ENCODE measurements at regions not wholly inside any gene's neighbourhood (a gene's known extent, or its start where the extent isn't known, plus 50 kb on each side); places are given as distances from the start of the nearest gene placed in this dataset.
"Not testable (repeated sequence)": the region's sequence is repeated elsewhere in the genome, so short reads cannot be mapped to it uniquely, and the experiment has no call there.

DNA sequence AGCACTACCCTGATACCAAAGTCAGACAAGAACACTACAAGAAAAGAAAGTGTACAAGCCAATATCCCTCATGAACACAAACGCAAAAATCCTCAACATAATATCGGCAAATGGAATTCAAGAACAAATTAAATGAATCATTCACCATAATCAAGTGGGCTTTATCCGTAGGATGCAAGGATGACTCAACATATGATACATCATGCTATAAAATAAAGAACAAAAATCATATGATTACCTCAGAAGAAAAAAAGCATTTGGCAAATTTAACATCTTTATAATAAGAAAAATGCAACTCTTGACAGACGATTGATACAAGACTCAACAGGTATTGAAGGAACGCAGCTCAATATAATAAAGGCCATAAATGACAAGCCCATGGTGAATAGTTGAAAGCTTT is 843.9 kb downstream of the FRK start:
- no peak for DNase-seq

DNA sequence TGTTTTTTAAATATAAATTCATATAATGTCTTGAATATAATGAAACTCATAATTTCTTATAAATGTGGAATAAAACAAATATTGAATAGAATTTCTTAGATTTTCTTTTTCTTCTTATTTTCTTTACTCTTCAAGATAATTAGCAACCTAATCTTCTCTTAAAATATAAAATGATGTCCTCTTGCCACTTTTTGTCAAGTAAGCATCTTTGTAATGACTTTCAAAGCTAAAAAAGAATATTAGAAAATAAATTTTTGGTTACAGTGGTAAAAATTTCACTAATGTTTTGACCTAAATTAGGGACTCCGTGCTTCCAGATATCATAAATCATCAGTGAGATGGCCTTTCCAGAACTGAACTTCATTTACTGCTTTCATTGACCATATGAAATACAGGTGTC is 846.4 kb downstream of the FRK start:
- no peak for DNase-seq

DNA sequence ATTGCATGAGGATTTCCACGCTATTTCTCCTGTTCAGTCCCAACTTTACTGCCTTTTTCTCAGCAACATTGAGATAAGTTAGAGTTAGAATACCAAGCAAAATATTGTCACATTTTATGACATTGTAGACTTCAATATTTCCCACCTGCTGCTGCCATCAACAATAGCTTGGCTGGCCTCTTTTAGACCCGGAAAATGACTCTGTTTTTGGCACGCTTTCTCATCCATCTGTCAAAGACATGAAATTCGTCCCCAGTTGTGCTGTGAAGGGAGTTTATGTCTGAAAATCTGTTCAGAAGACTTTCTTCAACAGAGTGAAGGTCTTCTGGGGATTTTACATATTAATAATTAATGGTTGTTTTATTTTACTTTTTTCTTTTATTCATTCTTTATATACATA is 857.3 kb downstream of the FRK start:
- DNase-seq = no peak

DNA sequence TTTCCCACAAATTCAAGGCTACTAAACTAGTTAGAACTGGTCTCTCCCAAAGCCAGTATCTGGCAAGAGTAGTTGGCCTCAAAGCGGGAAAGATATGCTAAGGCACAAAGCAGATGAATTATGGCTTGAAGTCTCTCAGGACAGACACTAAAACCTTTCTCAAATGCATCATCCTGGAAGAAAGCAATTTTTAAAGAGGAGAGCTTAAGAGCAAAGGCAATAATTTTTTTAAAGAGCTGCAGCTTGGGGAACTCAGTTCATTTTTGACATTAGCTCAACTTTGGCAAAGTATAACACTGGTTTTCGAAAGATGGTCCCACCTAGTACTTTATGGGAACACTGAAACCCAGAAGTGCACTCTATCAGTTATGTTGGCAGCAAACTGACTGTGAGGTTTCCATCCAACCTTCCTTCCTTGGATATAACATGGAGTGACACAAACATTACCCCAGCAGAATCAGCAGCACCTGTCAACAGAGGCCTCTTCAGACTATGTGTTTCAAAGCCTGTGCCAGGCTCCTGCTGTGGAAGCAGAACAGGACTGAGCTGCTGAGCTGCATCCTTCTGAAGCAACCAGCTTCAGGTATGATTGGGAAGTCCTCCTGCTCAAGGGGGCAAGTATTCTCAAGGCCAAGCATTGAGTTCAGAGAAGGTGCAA is 852.3 kb upstream of the HS3ST5 start:
- no peak for DNase-seq

- DNase-seq = no peak
Measured at GRCh38 chr6:115191989-115192388, 849.2 kb upstream of the HS3ST5 start.

DNA sequence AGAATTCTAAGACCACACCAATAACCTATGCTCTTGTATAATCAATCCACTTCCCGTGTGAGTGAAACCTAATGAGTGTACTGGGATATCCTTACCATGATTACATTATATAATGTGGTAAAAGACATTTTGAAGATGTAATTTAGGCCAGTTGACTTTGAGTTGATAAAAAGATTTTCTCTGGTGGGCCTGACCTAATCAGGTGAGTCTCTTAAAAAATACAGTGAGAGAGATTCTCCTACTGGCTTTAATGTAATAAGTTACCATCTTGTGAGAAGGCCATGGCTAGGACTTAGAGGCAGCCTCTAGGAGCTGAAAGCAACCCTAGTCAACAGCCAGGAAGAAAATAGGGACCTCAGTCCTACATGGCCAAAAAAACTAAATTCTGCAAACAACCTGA is 847.7 kb upstream of the HS3ST5 start:
- no peak for DNase-seq

DNA sequence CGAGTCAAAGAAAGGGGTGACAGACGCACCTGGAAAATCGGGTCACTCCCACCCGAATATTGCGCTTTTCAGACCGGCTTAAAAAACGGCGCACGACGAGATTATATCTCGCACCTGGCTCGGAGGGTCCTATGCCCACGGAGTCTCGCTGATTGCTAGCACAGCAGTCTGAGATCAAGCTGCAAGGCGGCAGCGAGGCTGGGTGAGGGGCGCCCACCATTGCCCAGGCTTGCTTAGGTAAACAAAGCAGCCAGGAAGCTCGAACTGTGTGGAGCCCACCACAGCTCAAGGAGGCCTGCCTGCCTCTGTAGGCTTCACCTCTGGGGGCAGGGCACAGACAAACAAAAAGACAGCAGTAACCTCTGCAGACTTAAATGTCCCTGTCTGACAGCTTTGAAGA is 832.6 kb upstream of the HS3ST5 start:
- not testable (repeated sequence) for DNase-seq

- DNase-seq = not testable (repeated sequence)
Measured at GRCh38 chr6:115165912-115166311, 823.1 kb upstream of the HS3ST5 start.

DNA sequence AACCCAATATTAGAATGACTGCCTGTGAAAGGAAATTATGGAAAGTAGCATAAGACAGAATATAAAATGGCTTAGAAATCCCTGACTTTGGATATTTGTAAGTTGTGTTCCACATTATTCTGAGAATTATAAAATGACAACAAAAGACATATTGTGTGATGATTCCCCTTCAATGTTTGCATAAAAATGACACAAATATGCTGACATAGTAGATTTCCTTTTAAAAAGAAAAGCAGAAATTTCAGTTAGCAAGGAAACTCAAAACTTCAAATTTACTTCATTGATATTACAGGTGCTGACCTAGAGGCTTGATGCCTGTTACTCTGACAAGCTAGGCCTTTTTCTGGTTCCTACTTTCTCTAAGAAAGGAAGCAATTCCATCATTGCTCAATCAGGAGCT is 816.9 kb upstream of the HS3ST5 start:
- DNase-seq = no peak

- no peak for DNase-seq
Measured at GRCh38 chr6:115137910-115138309, 795.1 kb upstream of the HS3ST5 start.

GRCh38 chr6:115133790-115134189 is 791.0 kb upstream of the HS3ST5 start:
- no peak for DNase-seq

DNA sequence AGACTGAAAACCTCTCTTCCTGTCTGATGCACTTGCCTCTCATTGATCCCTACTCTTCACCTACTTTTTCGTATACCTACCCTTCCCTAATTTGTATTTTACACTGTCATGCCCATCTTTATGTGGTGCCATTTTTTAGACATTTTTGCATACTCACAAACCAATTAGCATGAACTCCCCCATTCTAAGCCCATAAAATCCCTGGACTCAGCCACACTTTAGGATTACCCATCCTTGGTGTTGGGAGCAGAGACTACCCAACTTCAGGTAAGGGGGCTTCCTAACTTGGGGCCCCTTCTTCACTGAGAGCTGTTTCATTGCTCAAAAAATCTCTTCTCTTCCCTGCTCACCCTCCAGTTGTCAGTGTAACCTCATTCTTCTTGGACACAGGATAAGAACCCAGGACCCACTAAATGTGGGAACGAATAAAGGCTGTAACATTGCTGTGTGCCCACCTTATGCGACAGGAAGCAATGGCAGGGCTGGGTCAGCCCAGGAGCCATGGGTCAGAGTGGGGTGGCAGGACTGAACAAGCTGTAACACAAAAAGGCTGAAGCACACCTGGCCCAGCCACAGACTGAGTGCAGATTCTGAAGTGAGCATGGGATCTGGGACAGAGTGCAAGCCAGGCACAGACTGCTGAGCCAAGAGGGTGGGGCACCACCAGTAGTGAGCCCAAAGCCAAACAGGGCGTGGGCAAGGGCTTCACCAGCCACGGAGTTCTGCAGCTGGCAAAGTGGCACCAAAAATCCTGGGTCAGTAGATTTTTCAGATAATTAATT is 789.1 kb upstream of the HS3ST5 start:
- no peak for DNase-seq

- not testable (repeated sequence) for DNase-seq
Measured at GRCh38 chr6:115121513-115121912, 778.7 kb upstream of the HS3ST5 start.

- no peak for DNase-seq
Measured at GRCh38 chr6:115120391-115120790, 777.6 kb upstream of the HS3ST5 start.

DNA sequence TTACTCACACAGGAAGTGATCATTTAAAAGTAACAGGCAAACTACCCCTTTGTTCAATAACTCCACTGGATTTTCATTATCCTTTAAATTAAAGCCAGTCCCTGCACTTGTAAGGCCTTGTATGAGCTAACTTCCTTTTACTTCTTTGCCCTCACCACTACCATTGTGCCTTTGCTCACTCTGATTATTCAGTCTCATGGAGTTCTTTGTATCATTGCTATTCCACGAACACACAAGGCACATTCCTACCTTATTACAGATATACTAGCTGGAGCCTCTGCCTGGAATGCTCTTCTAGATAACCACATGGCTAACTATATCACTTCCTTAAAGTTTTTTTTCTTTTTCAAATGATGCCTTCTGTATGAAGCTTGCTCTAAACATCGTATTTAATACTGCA is 748.6 kb upstream of the HS3ST5 start:
- DNase-seq = no peak

GRCh38 chr6:115078555-115078954 is 735.7 kb upstream of the HS3ST5 start:
- no peak for DNase-seq

GRCh38 chr6:115071962-115072361 is 729.1 kb upstream of the HS3ST5 start:
- no peak for DNase-seq

DNA sequence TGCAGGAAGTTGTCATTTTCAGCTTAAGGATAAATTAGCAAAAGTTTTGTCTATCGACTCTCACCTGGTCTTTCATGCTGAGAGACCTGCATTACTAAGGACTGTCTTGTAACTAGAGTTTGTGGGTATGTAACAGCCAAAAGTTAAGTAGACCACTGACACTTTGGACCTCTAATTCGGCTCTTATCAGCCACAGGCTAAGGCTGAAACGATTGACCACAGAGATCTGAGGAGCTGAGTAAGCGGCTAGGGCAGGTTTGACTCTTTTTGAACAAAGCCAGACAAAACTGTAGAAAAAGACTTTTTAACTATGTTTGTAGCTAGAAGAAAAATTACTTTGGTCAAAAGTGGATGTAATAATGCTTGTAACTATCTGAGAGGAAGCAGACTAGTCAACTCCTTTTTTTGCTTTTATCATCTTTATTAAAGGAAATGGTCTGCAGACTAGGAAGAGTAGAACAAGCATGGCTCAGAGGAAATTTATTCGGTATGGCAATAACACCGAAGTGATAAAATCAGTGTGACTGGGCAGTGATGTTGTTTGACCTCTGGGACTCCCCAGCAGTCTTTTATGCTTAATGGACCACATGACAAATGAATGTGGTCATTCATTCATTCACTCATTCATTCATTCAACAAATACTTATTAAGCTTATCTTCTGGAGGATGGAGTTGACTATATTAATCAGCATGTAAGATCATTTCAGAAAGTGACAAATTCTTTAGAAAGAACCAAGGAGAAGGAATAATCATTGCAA is 725.0 kb upstream of the HS3ST5 start:
- DNase-seq = no peak

DNA sequence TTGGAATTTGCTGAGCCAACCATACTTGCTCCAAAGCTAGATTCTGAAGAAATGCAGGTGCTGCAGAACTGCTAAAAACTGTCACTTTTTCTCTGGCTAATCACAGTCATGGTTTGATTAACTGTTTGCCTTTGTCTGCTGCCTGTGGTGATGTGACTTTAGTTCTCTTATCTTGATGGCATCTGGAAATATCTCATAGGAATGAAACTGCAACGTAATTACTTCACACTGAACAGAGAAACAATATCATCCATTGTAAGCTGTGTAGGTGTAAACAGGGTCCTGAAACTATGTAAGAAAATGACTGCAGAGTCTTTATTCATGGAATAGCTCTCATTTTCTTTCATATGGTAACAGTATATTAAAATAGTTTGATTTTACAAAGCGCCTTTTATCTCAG is 721.9 kb upstream of the HS3ST5 start:
- no peak for DNase-seq

GRCh38 chr6:115060581-115060980 is 717.8 kb upstream of the HS3ST5 start:
- DNase-seq = no peak

DNA sequence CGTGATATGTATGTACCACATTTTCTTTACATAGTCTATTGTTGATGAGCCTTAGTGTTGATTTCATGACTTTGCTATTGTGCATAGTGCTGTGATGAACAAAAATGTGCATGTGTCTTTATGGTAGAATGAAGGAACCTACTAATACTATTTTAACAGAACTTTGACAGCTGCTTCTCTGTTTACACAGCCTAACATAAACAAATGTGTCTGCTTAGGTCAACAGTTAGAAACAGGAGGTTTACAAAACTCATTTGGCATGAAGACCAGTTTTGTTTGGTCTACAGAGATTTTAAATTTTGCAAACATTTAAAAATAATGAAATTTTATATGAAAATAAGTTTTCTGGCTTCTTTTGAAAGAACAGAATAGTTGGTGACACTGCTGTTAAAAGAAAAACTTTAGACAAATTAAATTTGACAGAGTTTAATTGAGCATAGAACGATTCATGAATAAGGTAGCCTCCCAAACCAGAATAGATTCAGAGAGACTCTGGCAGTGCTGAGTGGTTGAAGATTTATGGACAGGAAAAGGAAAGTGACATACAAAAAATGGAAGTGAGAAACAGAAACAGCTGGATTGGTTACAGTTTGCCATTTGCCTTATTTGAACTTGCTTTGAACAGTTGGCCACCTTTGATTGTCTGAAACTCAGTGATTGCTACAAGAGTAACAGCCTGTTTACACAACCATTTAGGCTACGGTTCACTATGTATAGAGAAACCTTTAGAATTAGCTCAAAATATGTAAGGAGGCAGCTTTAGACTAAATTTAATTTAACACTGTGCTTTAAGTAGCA is 715.8 kb upstream of the HS3ST5 start:
- no peak for DNase-seq

DNA sequence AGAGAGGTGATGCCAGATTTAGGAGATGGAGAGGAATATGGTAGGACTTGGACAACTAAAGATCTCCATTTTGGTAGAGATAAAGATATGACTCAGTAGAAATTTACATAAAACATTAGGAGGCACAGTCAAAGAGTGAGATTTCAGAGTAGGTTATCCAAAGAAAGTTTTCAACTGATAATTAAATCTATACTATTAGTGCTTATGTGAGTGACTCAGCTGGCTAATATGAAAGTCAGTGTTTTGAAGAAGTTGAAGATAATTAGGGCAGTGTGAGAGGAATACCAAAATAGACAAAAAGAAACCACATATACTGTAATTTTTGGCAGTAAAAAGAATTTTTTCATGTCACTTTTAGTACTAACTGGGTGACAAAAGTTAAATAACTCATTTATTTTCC is 712.8 kb upstream of the HS3ST5 start:
- no peak for DNase-seq

- DNase-seq = not testable (repeated sequence)
Measured at GRCh38 chr6:115054242-115054641, 711.4 kb upstream of the HS3ST5 start.
